Activated CD4-positive, alpha-beta T cell treated with anti-CD3 and anti-CD28 coated beads, Interleukin-10, Interleukin-2, amounts not matched to agents 100 ng/mL and 50 ng/mL, durations not matched to agents 16 hours and 8 hours (primary cell): ENCODE measurements at regions not wholly inside any gene's neighbourhood (a gene's known extent, or its start where the extent isn't known, plus 50 kb on each side); places are given as distances from the start of the nearest gene placed in this dataset.

Experiments used
- DNase-seq: peaks from one replicate; pipeline ENCODE4 v3.0.0-alpha.2; 2020

DNA sequence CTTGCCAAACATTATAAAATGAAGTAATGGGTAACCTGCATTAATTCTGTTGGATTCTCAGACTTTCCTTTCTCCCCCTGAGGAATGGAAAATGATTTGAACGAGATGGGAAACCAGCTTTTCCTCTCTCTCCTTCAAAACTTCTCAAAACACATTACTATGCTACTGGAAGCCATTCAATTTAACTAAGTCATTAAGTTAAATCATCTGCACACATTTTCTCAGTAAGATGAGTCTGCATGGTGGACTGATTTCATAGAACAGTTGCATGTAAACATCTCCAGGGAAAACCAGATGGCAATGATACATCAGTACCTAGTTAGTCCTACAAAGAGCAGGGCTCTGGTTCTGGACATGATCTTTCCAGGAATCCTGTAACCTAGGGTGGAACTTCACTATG, 59.9 kb downstream of the BMP4 start:
- DNase-seq: no peak

GRCh38 chr14:53894456-53894855, 62.2 kb downstream of the BMP4 start:
- DNase-seq: peak; percentile 54

DNA sequence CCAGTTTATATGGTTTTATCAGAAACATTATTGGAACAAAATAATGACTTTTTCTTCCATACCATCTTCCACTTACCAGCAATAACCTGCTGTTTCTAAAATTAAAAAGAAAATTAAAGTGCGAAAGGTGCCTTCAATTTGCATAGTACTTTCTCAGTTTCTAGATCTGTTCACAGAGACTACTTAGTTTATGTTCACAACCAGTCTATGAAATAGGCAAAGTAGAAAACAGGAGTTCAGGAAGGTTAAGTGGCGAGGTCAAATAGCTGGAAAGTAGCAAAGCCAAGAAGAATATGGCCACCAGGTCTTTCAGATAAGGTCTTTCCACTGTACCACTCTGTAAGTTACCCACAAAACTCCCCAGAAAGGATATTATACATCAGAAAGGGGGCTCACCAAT, 63.3 kb downstream of the BMP4 start:
- no peak for DNase-seq

DNA sequence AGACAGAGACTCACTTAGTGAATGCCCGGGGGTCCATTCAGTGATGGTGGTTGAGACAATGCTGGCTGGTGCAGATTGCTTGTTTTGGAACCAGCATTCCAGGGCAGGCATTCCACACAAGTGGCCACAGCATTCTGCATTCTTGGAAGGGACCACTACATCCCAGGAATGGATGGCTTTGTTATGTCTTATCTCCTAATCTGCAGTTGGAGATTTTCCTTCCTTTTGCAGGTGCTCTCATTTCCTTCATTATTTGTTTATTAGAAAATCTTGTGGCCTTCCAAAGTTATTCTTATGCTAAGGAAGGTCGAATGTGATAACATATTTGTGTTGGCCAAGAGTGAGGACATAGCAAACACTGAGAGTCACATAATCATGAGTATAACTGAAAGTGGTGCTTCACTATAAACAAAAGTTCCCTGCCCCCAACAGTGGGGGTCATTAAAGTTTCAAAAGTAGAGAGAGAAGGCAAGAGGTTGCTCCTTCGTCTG, 66.0 kb downstream of the BMP4 start:
- no peak for DNase-seq

- no peak for DNase-seq
Observed at GRCh38 chr14:53888535-53889386, 67.9 kb downstream of the BMP4 start.

DNA sequence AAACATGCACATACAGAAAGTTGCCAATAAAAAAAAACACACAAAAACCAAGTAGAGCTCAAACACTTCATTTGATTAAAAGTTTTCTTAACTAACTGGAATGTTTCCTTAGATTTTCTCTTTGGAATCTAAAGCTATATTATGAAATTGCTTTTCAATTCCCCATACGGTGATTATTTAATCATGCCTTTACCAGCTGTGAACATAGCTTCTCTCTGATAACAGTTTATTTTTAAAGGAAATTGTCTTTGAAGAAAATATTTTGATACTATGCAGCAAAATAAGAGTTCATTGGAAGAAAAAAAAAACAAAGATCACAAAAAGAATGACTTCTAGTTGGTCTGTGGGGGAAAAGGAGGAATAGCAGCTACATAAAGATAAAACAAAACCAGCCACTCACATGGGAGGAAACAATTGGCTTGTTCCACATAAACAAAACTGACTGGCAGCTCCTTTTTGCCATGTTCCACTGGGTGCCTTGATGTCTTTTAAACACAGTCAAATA, 71.4 kb downstream of the BMP4 start:
- no peak for DNase-seq

DNA sequence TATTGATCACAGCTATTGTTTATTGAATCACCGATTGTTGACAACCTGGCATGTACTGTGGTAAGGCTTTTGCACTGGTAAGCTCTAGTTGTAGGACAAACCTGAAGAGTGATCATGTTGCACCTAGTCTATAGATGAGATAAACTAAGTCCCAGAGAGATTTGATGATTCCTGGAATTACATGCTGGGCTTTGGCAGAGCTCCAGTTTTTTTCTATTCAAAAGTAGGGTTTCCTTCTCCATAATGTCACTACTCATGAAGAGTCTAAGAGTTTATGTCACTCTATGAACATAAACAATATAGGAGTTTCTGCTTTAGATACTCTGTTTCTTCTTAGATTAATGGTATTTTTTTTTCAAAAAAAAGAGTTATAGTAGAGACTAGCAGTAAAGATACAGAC, 72.0 kb downstream of the BMP4 start:
- no peak for DNase-seq

DNA sequence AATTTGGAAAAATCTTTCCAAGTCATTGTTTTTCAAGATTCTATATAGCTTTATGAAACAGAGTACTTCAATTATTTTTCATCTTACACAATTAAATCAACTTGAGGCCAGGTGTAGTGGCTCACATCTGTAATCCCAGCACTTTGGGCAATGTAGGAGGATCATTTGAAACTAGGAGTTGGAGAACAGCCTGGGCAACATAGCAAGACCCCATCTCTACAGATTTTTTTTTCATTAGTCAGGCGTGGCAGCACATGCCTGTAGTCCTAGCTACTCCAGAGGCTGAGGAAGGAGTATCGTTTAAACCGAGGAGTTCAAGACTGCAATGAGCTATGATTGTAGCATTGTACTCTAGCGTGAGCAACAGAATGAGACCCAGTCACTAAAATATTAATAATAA, 72.9 kb downstream of the BMP4 start:
- DNase-seq: no peak

GRCh38 chr14:53882684-53883083, 73.9 kb downstream of the BMP4 start:
- no peak for DNase-seq

DNA sequence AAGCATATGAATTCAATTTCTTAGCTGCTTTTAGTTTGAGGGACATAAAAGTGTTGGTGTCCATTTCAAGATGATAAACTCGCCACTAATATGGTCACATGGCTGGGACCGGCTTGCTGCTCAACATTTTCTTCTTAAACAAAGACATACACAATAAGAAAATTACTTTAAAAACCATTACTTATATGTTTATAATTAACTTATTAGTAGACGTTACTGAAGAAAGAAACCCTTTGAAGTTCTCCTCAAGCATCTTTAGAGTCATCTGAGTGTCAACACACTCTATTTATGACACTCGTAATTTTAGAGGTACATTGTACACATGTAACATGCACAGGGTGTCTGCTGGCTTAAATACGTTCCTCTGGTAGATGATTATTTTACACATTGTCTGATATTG, 74.7 kb downstream of the BMP4 start:
- no peak for DNase-seq

- DNase-seq: no peak
Observed at GRCh38 chr14:53881161-53881871, 75.3 kb downstream of the BMP4 start.

DNA sequence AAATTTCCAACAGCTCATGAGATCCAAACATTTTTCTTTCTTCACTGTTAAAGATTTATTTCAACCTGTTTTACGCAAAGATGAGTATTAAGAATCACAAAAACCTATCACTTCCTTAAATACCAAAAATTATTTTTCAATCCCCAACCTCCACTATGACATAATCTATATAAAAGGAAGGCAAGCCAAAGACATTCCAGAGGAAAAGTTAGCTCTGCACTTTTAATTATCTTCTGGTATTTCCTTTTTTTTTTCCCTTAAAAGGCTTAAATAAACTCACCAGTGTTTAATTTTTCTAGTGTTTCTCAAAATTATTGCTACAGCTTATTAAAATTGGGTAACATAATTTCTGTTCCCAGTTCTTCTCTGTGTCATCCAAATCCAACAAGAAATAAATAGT, 75.9 kb downstream of the BMP4 start:
- DNase-seq: no peak

DNA sequence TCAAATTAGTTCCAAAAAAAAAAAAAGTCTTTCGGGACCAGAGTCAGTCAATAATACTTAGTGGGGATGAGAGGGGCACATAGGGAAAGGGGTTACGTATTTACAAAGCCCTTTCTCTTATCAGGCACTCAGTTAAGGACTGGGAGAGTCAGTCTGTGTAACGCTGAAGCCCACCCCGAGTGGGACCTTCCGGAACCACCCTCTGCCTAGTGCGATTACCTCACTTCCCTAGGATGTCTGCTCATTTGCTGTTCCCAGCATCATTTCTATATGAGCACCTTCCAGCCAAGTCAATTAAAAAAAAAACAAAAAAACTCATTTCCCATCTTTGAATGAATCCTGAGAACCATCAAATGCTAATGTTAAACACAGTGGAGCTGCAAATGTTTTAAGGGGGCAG, 76.9 kb downstream of the BMP4 start:
- no peak for DNase-seq

DNA sequence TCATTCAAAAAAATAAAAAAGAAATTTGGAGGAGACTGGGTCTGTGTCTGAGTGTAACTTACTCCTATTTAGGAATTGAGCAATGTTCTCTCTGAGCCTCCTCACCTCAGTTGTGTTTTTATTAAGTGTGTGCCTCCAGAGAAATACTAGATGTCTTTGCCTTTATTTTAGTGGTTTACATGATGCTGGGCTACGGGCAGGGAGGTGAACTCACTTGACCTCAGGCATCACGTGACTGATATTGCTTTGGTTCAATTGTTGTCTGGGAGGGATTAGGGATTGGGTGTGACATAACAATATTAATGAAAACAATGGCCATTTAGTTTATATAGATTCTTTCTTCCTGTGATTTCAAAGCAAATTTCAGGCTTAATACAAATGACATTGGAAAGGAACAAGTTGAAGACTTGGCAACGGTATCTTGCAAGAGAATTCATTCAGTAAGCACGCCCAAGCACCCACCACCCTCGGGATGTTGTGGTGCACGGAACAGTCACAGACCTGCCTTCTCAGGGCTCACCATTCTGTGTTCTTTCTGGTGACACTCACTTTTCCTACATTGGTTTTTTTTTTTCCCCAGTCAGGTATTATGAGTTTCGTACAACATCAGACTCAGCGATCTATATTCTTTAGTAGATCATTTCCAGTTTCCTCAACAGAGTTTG, 77.5 kb downstream of the BMP4 start:
- no peak for DNase-seq

- DNase-seq: no peak
Observed at GRCh38 chr14:53875324-53875897, 81.2 kb downstream of the BMP4 start.

DNA sequence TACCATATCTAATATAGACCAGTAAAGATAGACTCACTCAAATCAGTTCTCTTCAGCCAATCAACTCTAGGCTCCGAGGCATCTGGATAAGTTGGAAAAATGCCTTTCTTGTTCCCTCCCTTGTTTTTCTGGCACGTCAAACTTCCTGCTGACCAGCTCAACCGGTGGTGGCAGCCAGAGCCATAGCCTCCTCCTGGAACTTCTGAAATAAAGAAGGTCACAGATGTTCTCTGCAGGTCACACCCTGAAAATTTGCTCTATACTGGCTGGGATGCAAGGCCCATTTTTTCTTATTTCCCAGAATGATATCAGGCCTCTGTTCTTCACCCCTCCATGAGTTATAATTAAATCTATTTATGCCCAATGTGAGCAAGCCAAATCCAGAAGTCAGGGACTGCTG, 81.9 kb downstream of the BMP4 start:
- DNase-seq: no peak

DNA sequence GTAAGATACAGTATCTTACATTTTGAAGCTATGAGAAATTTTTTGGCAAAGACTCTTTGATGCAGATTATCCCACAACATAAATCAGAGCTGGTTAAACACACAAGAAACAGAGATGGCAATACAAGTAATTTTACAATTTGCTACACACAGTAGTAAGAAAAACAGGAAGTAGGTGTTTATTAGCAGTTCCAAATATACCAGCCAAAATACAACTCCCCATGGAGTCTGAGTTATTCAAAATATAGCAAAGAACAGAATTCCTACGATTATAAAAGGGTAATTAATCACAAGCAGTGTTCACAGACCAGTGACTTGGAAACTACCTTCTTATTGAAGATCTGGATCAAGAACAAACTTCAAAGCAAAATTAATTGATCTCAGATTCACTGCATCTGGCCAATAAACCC, 83.9 kb downstream of the BMP4 start:
- DNase-seq: no peak

DNA sequence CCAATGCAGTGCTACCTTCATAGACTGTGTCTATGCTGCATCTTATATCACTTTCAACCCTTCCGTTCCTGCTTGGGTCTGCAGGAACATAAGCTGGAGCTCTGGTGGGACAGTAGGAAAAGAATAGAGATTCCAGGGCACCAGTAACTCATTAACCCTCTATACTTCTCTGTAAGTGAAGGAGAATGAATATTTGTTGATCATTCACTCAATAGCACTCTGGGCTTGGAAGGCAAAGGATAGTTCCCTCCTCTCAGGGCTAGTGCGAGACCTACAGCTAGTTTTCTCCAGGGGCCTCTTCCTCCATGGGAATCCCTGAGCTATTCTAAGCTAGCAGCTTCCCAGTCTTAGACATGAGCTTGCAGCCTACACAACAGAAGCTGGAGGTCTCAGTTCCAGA, 84.7 kb downstream of the BMP4 start:
- DNase-seq: no peak

DNA sequence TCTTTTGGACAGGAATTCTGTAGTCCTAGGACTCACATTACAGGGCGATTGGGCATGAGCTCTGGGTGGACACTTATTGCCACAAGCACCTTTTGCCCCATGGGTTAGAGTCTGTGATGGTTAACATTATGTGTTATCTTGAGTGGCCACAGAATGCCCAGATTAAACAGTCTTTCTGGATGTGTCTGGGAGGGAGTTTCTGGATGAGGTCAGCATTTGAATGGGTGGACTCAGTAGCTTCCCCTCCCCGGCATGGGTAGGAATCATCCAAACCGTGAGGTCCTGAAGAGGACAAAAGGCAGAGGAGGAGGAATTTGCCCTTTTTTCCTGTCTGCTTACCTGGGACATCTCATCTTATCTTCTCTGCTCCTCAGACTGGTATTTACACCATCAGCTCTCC, 85.6 kb downstream of the BMP4 start:
- DNase-seq: no peak

DNA sequence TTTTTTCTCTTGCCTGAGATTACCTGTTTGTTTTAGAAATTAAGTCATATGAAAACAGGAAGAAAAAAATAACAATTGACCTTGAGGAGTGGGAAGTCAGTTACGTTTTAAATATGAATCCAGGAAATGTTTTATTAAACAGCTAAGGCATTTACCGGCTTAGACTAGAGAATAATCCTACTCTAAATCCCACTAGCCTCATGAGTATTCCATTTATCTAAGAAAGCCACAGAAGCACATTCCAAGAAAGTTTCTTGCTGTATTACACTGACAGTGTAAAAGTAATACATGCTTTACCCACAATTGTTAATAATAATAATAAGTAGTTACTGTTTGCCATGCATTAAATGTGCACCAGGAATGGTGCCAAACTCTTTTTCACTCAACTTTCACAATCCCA, 90.9 kb downstream of the BMP4 start:
- no peak for DNase-seq

DNA sequence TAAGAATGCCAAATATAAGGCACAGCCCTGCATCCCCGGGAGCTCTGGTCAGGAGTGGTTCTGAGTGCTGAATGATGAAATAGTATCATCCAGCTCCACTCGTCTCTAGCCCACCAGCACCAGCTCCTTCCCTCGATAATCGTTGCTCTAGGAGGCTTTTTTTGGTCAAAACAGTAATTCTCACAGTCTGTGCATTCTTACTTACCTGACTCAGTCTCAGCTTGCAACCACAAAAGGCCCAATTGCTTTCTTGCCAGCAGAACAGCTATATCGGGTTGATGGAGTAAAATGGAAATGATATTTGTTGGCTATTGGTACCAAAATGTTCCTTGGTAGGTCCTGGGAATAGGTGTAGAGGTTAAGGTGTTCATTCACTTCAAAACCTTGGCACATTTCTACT, 94.8 kb downstream of the BMP4 start:
- no peak for DNase-seq

GRCh38 chr14:53858345-53858684, 98.3 kb downstream of the BMP4 start:
- no peak for DNase-seq

GRCh38 chr14:53857625-53858344, 98.8 kb downstream of the BMP4 start:
- no peak for DNase-seq
